HepG2 (cell line): ENCODE measurements at regions not wholly inside any gene's neighbourhood (a gene's known extent, or its start where the extent isn't known, plus 50 kb on each side); places are given as distances from the start of the nearest gene placed in this dataset.

ENCODE experiments used
- CTCF ChIP-seq: sonication (generic); formaldehyde crosslinking; IDR thresholded peaks from 2 replicates; pipeline ENCODE4 v1.5.0; 2020; ENCODE audit warnings: mild to moderate bottlenecking, missing genetic modification reagents, moderate library complexity
- IRF9 ChIP-seq: sonication (generic); formaldehyde crosslinking; IDR thresholded peaks from 2 replicates; pipeline ENCODE4 v1.8.0; 2022; ENCODE audit warnings: missing genetic modification reagents, mild to moderate bottlenecking, borderline replicate concordance
- JUND ChIP-seq: sonication (generic); formaldehyde crosslinking; IDR thresholded peaks from 2 replicates; pipeline ENCODE4 v1.8.0; 2022; ENCODE audit warnings: mild to moderate bottlenecking, missing genetic modification reagents
- PRDM10 ChIP-seq: sonication (generic); formaldehyde crosslinking; IDR thresholded peaks from 2 replicates; pipeline ENCODE4 v1.4.0; 2020; ENCODE audit warnings: low read depth, missing genetic modification reagents
- ZBTB2 ChIP-seq: sonication (generic); formaldehyde crosslinking; IDR thresholded peaks from 2 replicates; pipeline ENCODE4 v1.8.0; 2022; ENCODE audit warnings: low read depth, missing genetic modification reagents

GRCh38 chr19:28349604-28350003 lies 863.3 kb downstream of the UQCRFS1 start:
- no peak for TF ChIP-seq PRDM10 (CRISPR knock-in tag)
- no peak for TF ChIP-seq IRF9 (CRISPR knock-in tag)
- TF ChIP-seq JUND: no peak
- TF ChIP-seq CTCF (CRISPR knock-in tag): no peak
- TF ChIP-seq ZBTB2 (CRISPR knock-in tag): no peak
